ENCODE measurements at regions not wholly inside any gene's neighbourhood (a gene's known extent, or its start where the extent isn't known, plus 50 kb on each side); places are given as distances from the start of the nearest gene placed in this dataset.

GRCh38 chr20:50314678-50315335, 124.2 kb downstream of the CEBPB start:
- no peak for DNase-seq

GRCh38 chr20:50315586-50316551, 125.2 kb downstream of the CEBPB start:
- DNase-seq, result no peak

DNA sequence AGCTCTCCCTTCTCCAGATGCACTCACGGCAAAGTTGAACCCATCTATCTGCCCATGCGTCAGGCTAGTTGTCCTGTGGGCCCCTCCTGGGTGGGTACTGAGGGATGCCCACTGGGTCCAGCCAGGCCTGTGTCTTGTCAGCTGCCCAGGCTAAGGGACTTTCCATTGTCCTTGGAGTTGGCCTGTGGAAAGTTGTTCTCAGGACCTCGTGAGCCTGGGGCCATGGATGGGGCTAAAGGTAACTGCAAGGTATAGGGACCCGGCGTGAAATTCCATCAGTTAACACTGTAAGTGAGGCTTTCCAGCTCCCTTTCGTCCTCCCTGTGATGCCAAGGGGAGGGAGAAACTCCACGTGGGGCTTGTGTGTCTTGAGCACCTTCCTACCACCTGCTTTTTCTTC, 126.5 kb downstream of the CEBPB start:
- no peak for DNase-seq

GRCh38 chr20:50317609-50318008, 127.0 kb downstream of the CEBPB start:
- no peak for DNase-seq

DNA sequence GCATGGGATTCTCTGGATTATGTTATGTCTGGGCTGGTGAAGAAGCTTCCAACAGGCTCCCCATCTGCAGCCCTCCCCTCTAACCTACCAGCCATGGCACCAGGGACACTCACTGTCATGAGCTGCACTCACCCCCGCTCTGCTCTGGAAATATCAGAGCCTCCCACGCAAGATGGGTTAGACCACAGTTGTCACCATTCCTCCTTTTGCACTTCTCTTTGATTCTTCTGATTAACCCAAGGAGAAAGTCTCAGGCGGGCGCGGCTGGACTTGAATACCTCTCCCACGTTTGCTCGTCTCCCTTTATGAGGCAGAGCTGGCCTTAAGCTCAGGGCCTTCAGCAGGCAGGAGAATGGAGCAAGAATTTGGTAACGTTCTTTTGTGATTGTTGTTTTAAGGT, 128.1 kb downstream of the CEBPB start:
- no peak for DNase-seq

- no peak for DNase-seq
These were observed 129.6 kb downstream of the CEBPB start for GRCh38 chr20:50320005-50320900.

DNA sequence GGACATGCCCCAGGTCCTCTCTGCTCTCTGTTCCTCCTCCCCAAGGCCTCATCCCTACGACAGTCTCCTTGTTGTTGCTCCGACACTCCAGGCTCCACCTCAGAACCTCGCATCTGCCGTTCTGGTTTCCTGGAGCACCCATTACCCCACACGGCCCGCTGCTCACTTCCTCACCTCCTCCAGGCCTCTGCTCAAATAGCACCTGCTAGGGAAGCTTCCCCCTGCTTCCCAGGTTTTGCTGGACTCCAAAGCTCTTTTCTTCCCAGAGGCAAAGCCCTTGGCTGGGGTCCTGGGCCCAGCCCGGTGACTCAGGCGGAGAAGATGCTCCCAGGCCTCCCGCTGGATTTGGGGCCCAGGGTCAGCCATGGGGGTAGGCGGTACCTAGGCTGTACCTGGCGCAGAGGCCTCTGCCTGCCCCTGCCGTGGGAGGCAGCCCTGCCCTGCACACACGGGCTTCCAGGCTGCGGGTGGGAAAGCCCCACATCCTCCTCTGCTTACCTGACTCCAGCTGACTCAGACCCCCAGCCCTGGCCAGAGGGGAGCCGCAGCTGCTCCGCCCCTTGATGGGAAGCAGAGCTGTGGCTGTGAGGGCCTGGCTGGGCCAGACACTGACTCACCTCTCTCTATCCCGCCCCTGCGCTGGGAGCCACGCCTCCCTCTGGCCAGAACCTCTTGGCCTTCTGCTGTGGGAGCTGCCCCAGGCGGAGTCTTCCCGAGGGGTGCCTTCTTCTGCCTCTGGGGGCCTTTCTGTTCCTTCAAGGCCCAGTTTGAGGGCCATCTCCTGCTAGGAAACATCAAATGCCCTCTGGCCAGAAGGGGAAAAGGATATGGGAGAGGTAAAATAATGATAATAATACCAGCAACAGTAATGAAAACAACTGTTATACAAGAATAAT, 130.5 kb downstream of the CEBPB start:
- DNase-seq, result no peak

DNA sequence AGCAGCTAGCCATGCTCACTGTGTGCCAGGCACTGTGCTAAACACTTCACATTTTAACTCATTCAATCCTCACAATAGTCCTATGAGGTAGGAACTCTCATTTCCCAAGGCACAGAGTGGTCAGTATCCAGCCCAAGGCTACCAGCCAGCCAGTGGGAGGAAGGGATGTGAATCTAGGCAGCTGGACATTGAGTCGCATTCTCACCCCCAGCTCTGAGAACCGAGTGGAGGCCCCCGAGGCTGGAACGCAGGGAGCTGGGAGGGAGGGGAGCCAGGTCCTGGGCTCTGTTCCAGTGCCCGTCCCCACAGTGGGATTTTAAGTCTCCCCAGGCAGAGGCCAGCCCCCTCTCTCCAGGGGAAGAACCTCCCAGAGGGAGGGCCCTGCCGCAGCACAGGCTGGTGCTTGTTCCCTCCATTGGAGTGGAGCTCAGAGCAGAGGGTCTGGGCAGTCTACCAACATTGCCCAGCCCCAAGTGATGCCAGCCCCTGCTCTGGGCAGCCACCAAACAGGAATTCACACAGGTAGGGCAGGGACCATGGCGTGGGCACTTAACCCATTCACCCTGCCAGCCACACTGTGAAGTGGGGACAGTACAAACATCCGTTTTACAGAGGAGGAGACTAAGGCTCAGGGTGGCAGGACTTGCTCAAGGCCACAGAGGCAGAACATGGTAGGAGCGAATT, 131.3 kb downstream of the CEBPB start:
- DNase-seq, result no peak

DNA sequence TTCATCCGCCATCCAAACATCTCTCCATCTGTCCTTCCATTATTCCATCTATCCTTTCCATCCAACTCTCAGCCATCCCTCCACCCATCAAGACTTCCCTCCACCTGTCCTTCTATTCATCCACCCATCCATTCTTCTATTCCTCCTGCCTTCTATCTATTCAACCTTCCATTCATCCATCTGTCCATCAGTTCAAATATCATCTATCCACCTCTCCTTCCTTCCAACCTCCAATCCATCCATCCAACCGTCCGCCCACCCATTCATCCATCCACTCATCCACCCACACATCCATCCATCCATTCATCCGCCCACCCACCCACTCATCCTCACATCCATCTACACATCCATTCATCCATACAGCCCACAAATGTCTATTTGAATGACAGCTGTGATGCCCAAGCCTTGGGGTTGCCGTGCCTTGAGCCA, 132.1 kb downstream of the CEBPB start:
- DNase-seq, result no peak

DNA sequence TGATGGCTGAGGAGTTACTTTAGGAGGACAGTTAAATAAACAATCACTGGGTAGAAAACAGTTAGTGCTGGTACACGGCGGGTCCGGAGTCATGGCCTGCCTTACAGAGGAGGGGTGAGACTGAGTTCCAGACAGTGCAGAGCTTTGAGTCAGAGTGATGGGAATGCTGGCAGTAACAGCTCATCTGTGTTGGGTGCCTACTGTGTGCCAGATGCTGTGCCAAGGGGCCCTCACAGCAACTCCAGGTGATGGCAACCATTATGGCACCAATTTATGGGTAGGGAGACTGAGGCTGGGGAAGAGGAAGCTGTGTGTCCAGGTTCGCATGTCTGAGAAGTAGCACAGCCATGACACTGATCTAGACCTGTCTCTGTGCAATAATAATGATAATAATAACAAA, 132.6 kb downstream of the CEBPB start:
- no peak for DNase-seq

- no peak for DNase-seq
These were observed 133.4 kb downstream of the CEBPB start for GRCh38 chr20:50323777-50324775.

DNA sequence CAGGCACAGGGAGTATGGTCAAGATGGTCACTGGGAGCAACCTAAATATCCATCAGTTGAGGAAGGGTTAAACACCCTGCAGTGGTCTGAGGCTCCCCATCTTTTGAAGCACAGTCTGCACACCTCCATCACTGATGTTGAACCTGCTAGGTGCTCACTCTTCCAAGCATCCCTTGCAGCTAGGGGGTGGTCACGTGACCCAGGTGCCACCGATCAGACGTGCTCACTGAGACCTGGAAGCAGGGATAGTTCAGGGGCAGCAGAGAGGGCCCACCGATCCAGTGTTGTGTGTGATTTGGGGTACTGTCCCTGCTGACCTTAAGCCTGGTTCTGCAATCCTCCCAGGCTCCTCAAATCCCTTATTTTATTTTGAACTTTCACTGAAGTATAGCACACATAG, 134.6 kb downstream of the CEBPB start:
- DNase-seq, result no peak

DNA sequence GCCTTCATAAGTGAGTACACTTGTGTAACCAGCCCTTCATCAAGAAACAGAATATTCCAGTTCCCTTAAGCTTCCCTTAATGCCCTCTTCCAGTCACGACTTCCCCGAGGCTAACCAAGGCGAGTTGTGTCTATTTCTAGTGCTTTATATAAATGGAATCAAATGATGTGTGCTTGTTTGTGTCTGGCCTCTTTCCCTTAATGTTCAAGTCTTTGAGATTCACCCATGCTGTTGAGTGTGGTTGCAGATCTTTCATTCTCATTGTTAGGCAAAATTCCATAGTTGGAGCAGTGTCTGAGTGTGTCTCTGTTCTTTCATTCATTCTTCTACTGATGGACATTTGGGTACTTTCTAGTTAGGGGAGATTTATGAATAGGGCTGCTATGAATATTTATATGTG, 135.0 kb downstream of the CEBPB start:
- DNase-seq, result no peak

GRCh38 chr20:50327666-50328065, 137.0 kb downstream of the CEBPB start:
- no peak for DNase-seq

DNA sequence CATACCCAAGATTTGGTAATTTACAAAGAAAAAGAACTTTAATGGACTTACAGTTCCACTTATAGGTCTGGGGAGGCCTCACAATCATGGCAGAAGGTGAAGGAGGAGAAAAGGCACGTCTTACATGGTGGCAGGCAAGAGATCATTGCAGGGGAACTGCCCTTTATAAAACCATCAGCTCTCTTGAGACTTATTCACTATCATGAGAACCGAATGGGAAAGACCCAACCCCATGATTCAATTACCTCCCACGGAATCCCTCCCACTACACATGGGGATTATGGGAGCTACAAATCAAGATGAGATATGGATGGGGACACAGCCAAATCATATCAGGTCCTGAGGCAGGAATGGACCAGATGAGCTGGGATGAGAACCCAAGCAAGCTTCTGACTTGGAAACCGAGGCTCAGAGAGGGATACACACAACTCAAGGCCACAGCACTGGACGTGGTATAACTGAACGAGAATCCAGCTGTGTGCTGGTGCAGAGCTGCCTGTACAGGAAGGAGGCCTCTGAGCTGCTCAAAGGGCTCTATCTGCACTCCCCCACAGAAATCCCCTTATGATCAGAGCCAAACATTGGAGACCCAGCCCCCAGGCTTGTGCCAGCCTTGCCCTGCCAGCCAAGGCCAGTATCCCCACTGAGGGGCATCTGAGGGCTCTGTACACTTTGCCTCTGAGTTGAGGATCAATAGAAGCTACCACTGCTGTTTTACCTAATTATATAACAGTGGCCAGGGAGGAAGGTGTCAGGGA, 137.8 kb downstream of the CEBPB start:
- DNase-seq, result no peak

GRCh38 chr20:50328996-50329898, 138.6 kb downstream of the CEBPB start:
- DNase-seq, result no peak

DNA sequence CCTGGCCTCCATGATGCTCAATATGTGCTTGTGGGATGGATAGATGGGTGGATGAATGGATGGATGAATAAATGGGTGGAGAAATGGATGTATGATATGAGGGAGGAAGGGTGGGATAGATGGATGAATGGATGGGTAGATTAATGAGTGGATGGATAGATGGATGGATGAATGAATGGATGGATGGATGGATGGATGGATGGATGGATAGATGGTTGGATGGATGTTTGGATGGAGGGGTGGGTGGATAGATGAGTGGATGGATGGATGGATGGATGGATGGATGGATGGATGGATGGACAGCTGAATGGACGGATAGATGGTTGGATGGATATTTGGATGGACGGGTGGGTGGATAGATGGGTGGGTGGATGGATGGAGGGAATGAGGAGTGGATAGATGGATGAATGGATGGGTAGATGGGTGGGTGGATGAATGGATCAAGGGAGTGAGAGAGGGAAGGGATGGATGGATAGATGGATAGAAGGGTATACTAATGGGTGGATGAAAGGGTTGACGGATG, 139.4 kb downstream of the CEBPB start:
- DNase-seq, result no peak
